HepG2 (cell line): ENCODE measurements at regions not wholly inside any gene's neighbourhood (a gene's known extent, or its start where the extent isn't known, plus 50 kb on each side); places are given as distances from the start of the nearest gene placed in this dataset.

Source experiments
- ATAC-seq: fragments of 200-7000 bp; cut with Tn5 transposase; 3 replicates; pipeline ENCODE4 v1.9.1; 2020; ENCODE audit warnings: mild to moderate bottlenecking, moderate library complexity
- BruUV-seq: library from RNA; stranded (reverse); fragments of 400-500 nt; replicated peaks from 2 replicates; lab custom pipeline; 2021; lab: Mats Ljungman, UMichigan
- CTCF ChIA-PET: fragments of 300-600 bp; formaldehyde crosslinking; extraction: SDS; loops from one replicate; lab custom pipeline; 2021; ENCODE audit warnings: low total read pairs, inconsistent platforms, low intra/inter-chr PET ratio; lab: Yijun Ruan, JAX
- POLR2A ChIA-PET: fragments of 350-600 bp; sonication (Branson Sonifier 250); formaldehyde crosslinking; loops from one replicate; lab custom pipeline; 2020; ENCODE audit warnings: antibody characterized with exemption, inconsistent platforms; lab: Yijun Ruan, JAX
- DNase-seq: peaks from one replicate; pipeline ENCODE4 v3.0.0-alpha.2; 2015; ENCODE audit warnings: low spot score
- FAIRE-seq: peaks from 3 replicates; lab custom pipeline; 2011; peaks lifted over from hg19 to GRCh38; lab: Jason Lieb, UNC
- H2AFZ ChIP-seq: one replicate; pipeline ENCODE4 v1.6.1; 2011; ENCODE audit warnings: low read length, inconsistent platforms
- H3K27ac ChIP-seq: fragments of 300-600 bp; 3 replicates; pipeline ENCODE4 v1.8.0; 2011; ENCODE audit warnings: mixed run types, mild to moderate bottlenecking, mixed read lengths, low read length, inconsistent platforms; ENCODE audit not compliant: insufficient read depth; ENCODE audit errors: extremely low read length
- H3K27me3 ChIP-seq, 2 experiments: fragments of 200-600 bp in 1 of 2; 2 replicates in 1 of 2; 3 replicates in 1 of 2; pipeline versions ENCODE4 v1.6.0 to v1.8.0; 2011; ENCODE audit warnings: low read length in 2 of 2, mild to moderate bottlenecking in 2 of 2, moderate library complexity in 2 of 2, inconsistent platforms in 1 of 2; ENCODE audit not compliant: insufficient read depth in 2 of 2, control insufficient read depth in 1 of 2
- H3K36me3 ChIP-seq, 2 experiments: fragments of 200-600 bp in 1 of 2; replicated peaks in 1 of 2; 2 replicates in 1 of 2; 3 replicates in 1 of 2; pipeline versions ENCODE4 v1.5.1 to v1.8.0; 2011; ENCODE audit warnings: low read length in 2 of 2, inconsistent platforms in 1 of 2; ENCODE audit not compliant: insufficient read depth in 2 of 2, control insufficient read depth in 1 of 2
- H3K4me1 ChIP-seq: 2 replicates; pipeline ENCODE4 v1.5.1; 2012; ENCODE audit warnings: low read length, inconsistent platforms; ENCODE audit not compliant: insufficient read depth
- H3K4me2 ChIP-seq: 2 replicates; pipeline ENCODE4 v1.6.0; 2011; ENCODE audit warnings: low read depth, low read length, inconsistent platforms
- H3K4me3 ChIP-seq, 3 experiments: fragments of 200-600 bp in 1 of 3; sonication (generic), shearing (Covaris generic) in 1 of 3; replicated peaks in 1 of 3; 2 replicates each; pipeline ENCODE4 v1.5.1; 2011 to 2016; ENCODE audit warnings: low read length in 3 of 3, inconsistent platforms in 2 of 3, low read depth in 2 of 3, mild to moderate bottlenecking in 2 of 3, control low read depth in 1 of 3, mixed read lengths in 1 of 3; ENCODE audit not compliant: insufficient read depth in 1 of 3
- H3K79me2 ChIP-seq: one replicate; pipeline ENCODE4 v1.6.1; 2011; ENCODE audit warnings: low read length, inconsistent platforms; ENCODE audit not compliant: insufficient read depth
- H3K9ac ChIP-seq: 2 replicates; pipeline ENCODE4 v1.6.0; 2011; ENCODE audit warnings: mild to moderate bottlenecking, low read depth, low read length, inconsistent platforms; ENCODE audit not compliant: insufficient read depth
- H3K9me3 ChIP-seq: 2 replicates; pipeline ENCODE4 v1.5.1; 2012; ENCODE audit warnings: mild to moderate bottlenecking, low read length
- H4K20me1 ChIP-seq: 2 replicates; pipeline ENCODE4 v1.6.0; 2011; ENCODE audit warnings: inconsistent platforms, mild to moderate bottlenecking, low read length, moderate library complexity; ENCODE audit not compliant: insufficient read depth
- ATF1 ChIP-seq: IDR thresholded peaks from 2 replicates; pipeline ENCODE4 v1.6.1; 2016; ENCODE audit warnings: mild to moderate bottlenecking, control low read depth
- CHCHD3 ChIP-seq: sonication (generic); formaldehyde crosslinking; IDR thresholded peaks from 2 replicates; pipeline ENCODE4 v1.8.0; 2022; ENCODE audit warnings: mild to moderate bottlenecking, missing genetic modification reagents, moderate library complexity
- CREBL2 ChIP-seq: sonication (generic); formaldehyde crosslinking; IDR thresholded peaks from 2 replicates; pipeline ENCODE4 v1.8.1; 2023; ENCODE audit warnings: missing genetic modification reagents, mild to moderate bottlenecking, borderline replicate concordance
- HMG20A ChIP-seq: IDR thresholded peaks from 2 replicates; pipeline ENCODE4 v1.6.1; 2016; ENCODE audit warnings: borderline replicate concordance
- MIER3 ChIP-seq: IDR thresholded peaks from 2 replicates; pipeline ENCODE4 v1.6.1; 2016; ENCODE audit warnings: missing compliant biosample characterization, borderline replicate concordance
- PBX3 ChIP-seq: sonication (generic); formaldehyde crosslinking; IDR thresholded peaks from 2 replicates; pipeline ENCODE4 v1.8.1; 2023; ENCODE audit warnings: missing genetic modification reagents, inconsistent platforms, borderline replicate concordance
- PLRG1 ChIP-seq: fragments of 450-650 bp; conservative IDR thresholded peaks from 2 replicates; pipeline ENCODE4 v1.6.1; 2016
- RCOR2 ChIP-seq: IDR thresholded peaks from 2 replicates; pipeline ENCODE4 v1.6.1; 2016; ENCODE audit warnings: missing biosample characterization, missing genetic modification reagents
- SCMH1 ChIP-seq: sonication (generic); formaldehyde crosslinking; IDR thresholded peaks from 2 replicates; pipeline ENCODE4 v1.9.0; 2021; ENCODE audit warnings: missing genetic modification reagents, mild to moderate bottlenecking, borderline replicate concordance
- ZFP41 ChIP-seq: sonication (generic); formaldehyde crosslinking; IDR thresholded peaks from 2 replicates; pipeline ENCODE4 v1.4.0; 2020; ENCODE audit warnings: mild to moderate bottlenecking, missing genetic modification reagents, borderline replicate concordance
- ZNF292 ChIP-seq: sonication (generic); formaldehyde crosslinking; IDR thresholded peaks from 2 replicates; pipeline ENCODE4 v1.8.1; 2022; ENCODE audit warnings: mild to moderate bottlenecking, low read depth, missing genetic modification reagents, borderline replicate concordance
- ZNF431 ChIP-seq: sonication (generic); formaldehyde crosslinking; IDR thresholded peaks from 2 replicates; pipeline ENCODE4 v1.9.0; 2022; ENCODE audit warnings: missing genetic modification reagents, low read depth, mild to moderate bottlenecking, borderline replicate concordance
- ZNF572 ChIP-seq: sonication (generic); formaldehyde crosslinking; IDR thresholded peaks from 2 replicates; pipeline ENCODE4 v1.5.1; 2020; ENCODE audit warnings: mild to moderate bottlenecking, missing genetic modification reagents
- ZNF616 ChIP-seq: sonication (generic); formaldehyde crosslinking; IDR thresholded peaks from 2 replicates; pipeline ENCODE4 v1.5.0; 2020; ENCODE audit warnings: low read depth, mild to moderate bottlenecking, missing genetic modification reagents
- ZSCAN20 ChIP-seq: sonication (generic); formaldehyde crosslinking; IDR thresholded peaks from 2 replicates; pipeline ENCODE4 v1.4.0; 2020; ENCODE audit warnings: missing genetic modification reagents, mild to moderate bottlenecking, borderline replicate concordance
- WGBS: methylation state at CpG from one replicate; pipeline ENCODE4 v1.1.6; 2017; ENCODE audit warnings: low lambda C conversion rate; 5-methylcytosine and 5-hydroxymethylcytosine counted together
- in situ Hi-C: cut with HindIII; loops from 2 replicates; pipeline ENCODE4 v1.10.0; 2017; ENCODE audit warnings: low pct_unique_long_range_greater_than_20kb; ENCODE audit not compliant: extremely low pct_ligation_motif_present
- intact Hi-C: fragments of 100-400 bp; cut with micrococcal nuclease; formaldehyde crosslinking; loops from one replicate; pipeline ENCODE4 v1.10.0; 2022; ENCODE audit not compliant: unreplicated experiment

GRCh38 chr4:130922955-130923354, 1827.0 kb downstream of the C4orf33 start:
- Histone ChIP-seq H3K9me3 (peaks cover 13% of the 10 kb centered on the region; the same call in 1 of the 2 replicates), H3K4me3 (no peak overlapping the region), H3K4me1 (no peaks in the 10 kb centered on the region), H3K27ac (no peak overlapping the region), H3K36me3 (no peaks in the 10 kb centered on the region), H3K9ac (no peak overlapping the region), H3K27me3 (no peaks in the 10 kb centered on the region), H4K20me1 (no peaks in the 10 kb centered on the region), H3K4me2 (no peak overlapping the region), H2AFZ (no peak overlapping the region), H3K79me2 (no peaks in the 10 kb centered on the region)
- DNase-seq (no peak), ATAC-seq (no peak), FAIRE-seq (no peak)
- 0% methylated on average over 2 of the region's 2 CpGs for WGBS
- in situ Hi-C loops (no loop called here), intact Hi-C loops (no loop called here)
- TF ChIP-seq ZNF572 = no peak
- TF ChIP-seq ZFP41 = no peak
- TF ChIP-seq ZSCAN20 = no peak
- TF ChIP-seq SCMH1 = no peak
- no peak for TF ChIP-seq PBX3
- TF ChIP-seq MIER3 = no peak
- no peak for TF ChIP-seq ZNF431 (CRISPR knock-in tag)
- TF ChIP-seq ZNF616 (CRISPR knock-in tag) = no peak
- no peak for TF ChIP-seq ATF1 (CRISPR knock-in tag)
- no peak for TF ChIP-seq ZNF292
- no TSS peak for BruUV-seq
- ChIA-PET CTCF (no interaction called here), POLR2A (no interaction called here)

- in situ Hi-C loops (no loop called here), intact Hi-C loops (no loop called here)
- no peak for DNase-seq
- TF ChIP-seq HMG20A (CRISPR knock-in tag) = no peak
- no peak for TF ChIP-seq CHCHD3 (CRISPR knock-in tag)
- TF ChIP-seq PLRG1 = no peak
- TF ChIP-seq ZFP41 = no peak
- no peak for TF ChIP-seq CREBL2 (CRISPR knock-in tag)
- no peak for TF ChIP-seq RCOR2
- no peaks in the 10 kb centered on the region for H3K4me1 ChIP-seq
- no peaks in the 10 kb centered on the region for H4K20me1 ChIP-seq
- ChIA-PET POLR2A (no interaction called here), CTCF (no interaction called here)
- H3K27me3 ChIP-seq = no peaks in the 10 kb centered on the region
- H3K79me2 ChIP-seq = no peaks in the 10 kb centered on the region
- no peak overlapping the region for H3K27ac ChIP-seq
- no TSS peak for BruUV-seq
- WGBS = 4% methylated on average over 1 of the region's 1 CpG
- no peak overlapping the region for H2AFZ ChIP-seq
- H3K9me3 ChIP-seq = no peaks in the 10 kb centered on the region
- H3K36me3 ChIP-seq = no peaks in the 10 kb centered on the region
- no peak for FAIRE-seq
- H3K9ac ChIP-seq = no peak overlapping the region
- H3K4me3 ChIP-seq = no peak overlapping the region
- H3K4me2 ChIP-seq = no peak overlapping the region
- no peak for ATAC-seq
Measured at GRCh38 chr4:130955520-130955919, 1859.6 kb downstream of the C4orf33 start.
